Caco-2 (cell line): ENCODE measurements at regions not wholly inside any gene's neighbourhood (a gene's known extent, or its start where the extent isn't known, plus 50 kb on each side); places are given as distances from the start of the nearest gene placed in this dataset.

ENCODE experiments used
- BruUV-seq: library from RNA; stranded (reverse); fragments of 400-500 nt; replicated peaks from 2 replicates; lab custom pipeline; 2021; lab: Mats Ljungman, UMichigan
- CTCF ChIA-PET: fragments of 300-600 bp; sonication (Branson Sonifier 250); formaldehyde crosslinking; loops from one replicate; lab custom pipeline; 2022; ENCODE audit warnings: antibody characterized with exemption; lab: Charles Lee
- POLR2A ChIA-PET: fragments of 300-600 bp; sonication (Branson Sonifier 250); formaldehyde crosslinking; loops from one replicate; lab custom pipeline; 2022; ENCODE audit warnings: antibody characterized with exemption; lab: Charles Lee
- DNase-seq, 2 experiments: peaks; one replicate each; pipeline versions ENCODE4 v3.0.0 to v3.0.0-alpha.2; 2020 to 2022
- H3K27me3 ChIP-seq: replicated peaks from 2 replicates; pipeline ENCODE4 v1.6.0; 2011; ENCODE audit warnings: low read length; ENCODE audit not compliant: control insufficient read depth, insufficient read depth
- H3K36me3 ChIP-seq: 2 replicates; pipeline ENCODE4 v1.5.1; 2011; ENCODE audit warnings: low read length; ENCODE audit not compliant: control insufficient read depth, insufficient read depth
- H3K4me1 ChIP-seq: fragments of 250-450 bp; sonication (Bioruptor Pico); 2 replicates; pipeline ENCODE4 v1.5.1; 2020; ENCODE audit warnings: mild to moderate bottlenecking
- H3K4me3 ChIP-seq: 2 replicates; pipeline ENCODE4 v1.5.1; 2011; ENCODE audit warnings: low read depth, mild to moderate bottlenecking, control low read depth, low read length
- H3K9me3 ChIP-seq: fragments of 250-450 bp; sonication (Bioruptor Pico); 2 replicates; pipeline ENCODE4 v1.5.1; 2020; ENCODE audit warnings: mild to moderate bottlenecking, moderate library complexity
- H3K27ac Mint-ChIP-seq: one replicate; pipeline ENCODE4 v1.8.0; 2022; ENCODE audit warnings: mixed read lengths; ENCODE audit not compliant: unreplicated experiment
- H3K27me3 Mint-ChIP-seq: one replicate; pipeline ENCODE4 v1.8.0; 2022; ENCODE audit warnings: mixed read lengths; ENCODE audit not compliant: insufficient read depth, unreplicated experiment
- H3K36me3 Mint-ChIP-seq: one replicate; pipeline ENCODE4 v1.8.0; 2022; ENCODE audit warnings: mild to moderate bottlenecking, mixed read lengths; ENCODE audit not compliant: insufficient read depth, unreplicated experiment
- H3K4me1 Mint-ChIP-seq: one replicate; pipeline ENCODE4 v1.8.0; 2022; ENCODE audit warnings: low read depth, mixed read lengths; ENCODE audit not compliant: unreplicated experiment
- H3K4me3 Mint-ChIP-seq: one replicate; pipeline ENCODE4 v1.8.0; 2022; ENCODE audit warnings: mild to moderate bottlenecking, moderate library complexity, mixed read lengths; ENCODE audit not compliant: unreplicated experiment
- H3K9me3 Mint-ChIP-seq: one replicate; pipeline ENCODE4 v1.8.0; 2022; ENCODE audit warnings: mixed read lengths; ENCODE audit not compliant: unreplicated experiment
- intact Hi-C: fragments of 100-400 bp; cut with micrococcal nuclease; formaldehyde crosslinking; loops from one replicate; pipeline ENCODE4 v1.10.0; 2022; ENCODE audit not compliant: unreplicated experiment
- TF ChIP-seq, protein P1 (sequence below), 2 experiments: fragments of 200-600 bp in 1 of 2; IDR thresholded peaks; 1 replicate in 1 of 2; 2 replicates in 1 of 2; pipeline versions ENCODE4 v1.5.1 to v1.8.0; 2011 to 2022; ENCODE audit warnings: antibody characterized with exemption in 1 of 2, control low read depth in 1 of 2, inconsistent platforms in 1 of 2, low read depth in 1 of 2, low read length in 1 of 2, mild to moderate bottlenecking in 1 of 2, moderate library complexity in 1 of 2; ENCODE audit not compliant: insufficient read depth in 1 of 2, severe bottlenecking in 1 of 2, unreplicated experiment in 1 of 2

DNA sequence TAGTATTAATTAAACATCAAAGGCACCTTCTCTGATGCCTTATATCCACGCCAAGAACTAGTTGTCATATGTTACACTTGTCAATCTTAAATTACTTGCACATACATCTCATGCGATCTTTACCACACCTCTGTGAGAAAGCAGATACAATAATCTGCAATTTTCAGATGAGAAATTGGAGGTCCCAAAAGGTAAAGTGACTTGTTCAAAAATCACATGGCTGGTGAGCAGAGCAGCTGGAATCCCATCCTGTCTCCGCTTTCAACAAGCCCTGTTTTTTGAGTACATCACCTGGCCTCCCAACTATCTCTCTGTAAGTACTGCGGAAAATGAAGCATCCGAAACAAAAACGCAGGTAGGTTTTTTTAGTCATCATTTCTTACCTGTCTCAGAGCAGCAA is 203.4 kb upstream of the FOXN3 start:
- intact Hi-C loops: no loop called here
- no peaks in the 10 kb centered on the region for H3K27me3 ChIP-seq
- no peak overlapping the region for H3K4me3 Mint-ChIP-seq
- no peaks in the 10 kb centered on the region for H3K9me3 Mint-ChIP-seq
- POLR2A ChIA-PET: no interaction called here
- no peak overlapping the region for H3K4me3 ChIP-seq
- CTCF ChIA-PET: no interaction called here
- H3K4me1 Mint-ChIP-seq: no peaks in the 10 kb centered on the region
- H3K27me3 Mint-ChIP-seq: no peaks in the 10 kb centered on the region
- no peaks in the 10 kb centered on the region for H3K36me3 ChIP-seq
- TF ChIP-seq, protein P1, sequence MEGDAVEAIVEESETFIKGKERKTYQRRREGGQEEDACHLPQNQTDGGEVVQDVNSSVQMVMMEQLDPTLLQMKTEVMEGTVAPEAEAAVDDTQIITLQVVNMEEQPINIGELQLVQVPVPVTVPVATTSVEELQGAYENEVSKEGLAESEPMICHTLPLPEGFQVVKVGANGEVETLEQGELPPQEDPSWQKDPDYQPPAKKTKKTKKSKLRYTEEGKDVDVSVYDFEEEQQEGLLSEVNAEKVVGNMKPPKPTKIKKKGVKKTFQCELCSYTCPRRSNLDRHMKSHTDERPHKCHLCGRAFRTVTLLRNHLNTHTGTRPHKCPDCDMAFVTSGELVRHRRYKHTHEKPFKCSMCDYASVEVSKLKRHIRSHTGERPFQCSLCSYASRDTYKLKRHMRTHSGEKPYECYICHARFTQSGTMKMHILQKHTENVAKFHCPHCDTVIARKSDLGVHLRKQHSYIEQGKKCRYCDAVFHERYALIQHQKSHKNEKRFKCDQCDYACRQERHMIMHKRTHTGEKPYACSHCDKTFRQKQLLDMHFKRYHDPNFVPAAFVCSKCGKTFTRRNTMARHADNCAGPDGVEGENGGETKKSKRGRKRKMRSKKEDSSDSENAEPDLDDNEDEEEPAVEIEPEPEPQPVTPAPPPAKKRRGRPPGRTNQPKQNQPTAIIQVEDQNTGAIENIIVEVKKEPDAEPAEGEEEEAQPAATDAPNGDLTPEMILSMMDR (IDR thresholded peaks at IDR 0.05; ENCODE audit: insufficient read depth in 1 of 2, low read depth in 1 of 2, low read length in 1 of 2, severe bottlenecking in 1 of 2, unreplicated experiment in 1 of 2): no peak
- H3K27ac Mint-ChIP-seq: no peak overlapping the region
- DNase-seq: no peak
- no TSS peak for BruUV-seq
- H3K9me3 ChIP-seq: no peaks in the 10 kb centered on the region
- H3K4me1 ChIP-seq: no peaks in the 10 kb centered on the region; the same call in 1 of the 2 replicates
- no peaks in the 10 kb centered on the region for H3K36me3 Mint-ChIP-seq

DNA sequence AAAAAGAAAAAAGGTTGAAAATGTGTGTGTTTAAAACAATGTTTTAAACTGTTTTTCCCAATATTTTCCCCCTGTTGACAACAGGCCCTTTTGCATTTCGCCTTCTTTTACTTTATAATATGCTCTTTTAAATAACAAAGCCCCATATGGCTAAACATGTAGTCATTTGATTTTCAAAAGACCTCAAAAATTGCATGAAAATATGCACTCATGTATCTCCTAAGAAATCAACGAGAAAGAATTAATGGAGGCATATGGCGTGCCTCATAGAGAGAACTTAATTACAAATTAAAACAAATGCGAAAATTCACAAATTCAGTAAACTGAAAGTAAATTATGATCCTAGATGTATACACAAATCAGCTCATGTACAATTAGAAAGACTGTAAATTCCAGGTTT is 202.6 kb upstream of the FOXN3 start:
- Mint-ChIP-seq H3K4me1 (no peaks in the 10 kb centered on the region), H3K27ac (no peak overlapping the region), H3K27me3 (no peaks in the 10 kb centered on the region), H3K9me3 (no peaks in the 10 kb centered on the region), H3K36me3 (no peaks in the 10 kb centered on the region), H3K4me3 (peak overlapping the region; percentile 69)
- H3K27me3 ChIP-seq: no peaks in the 10 kb centered on the region
- ChIA-PET POLR2A (no interaction called here), CTCF (interaction anchor here (0.6 kb wide), 1 partner anchor 500 kb away, joined by 3 read pairs; no protein-coding TSS in a partner anchor)
- intact Hi-C loops: loop anchor here (5.0 kb wide), 1 partner anchor 202 kb away; the partner anchor contains the start of gene FOXN3
- no peaks in the 10 kb centered on the region for H3K9me3 ChIP-seq
- no peaks in the 10 kb centered on the region; the same call in 1 of the 2 replicates for H3K4me1 ChIP-seq
- no TSS peak for BruUV-seq
- no peak for DNase-seq
- H3K36me3 ChIP-seq: no peaks in the 10 kb centered on the region
- TF ChIP-seq, protein P1 (IDR thresholded peaks at IDR 0.05; ENCODE audit: insufficient read depth in 1 of 2, low read depth in 1 of 2, low read length in 1 of 2, severe bottlenecking in 1 of 2, unreplicated experiment in 1 of 2): no peak
- H3K4me3 ChIP-seq: peak overlapping the region; percentile 80

DNA sequence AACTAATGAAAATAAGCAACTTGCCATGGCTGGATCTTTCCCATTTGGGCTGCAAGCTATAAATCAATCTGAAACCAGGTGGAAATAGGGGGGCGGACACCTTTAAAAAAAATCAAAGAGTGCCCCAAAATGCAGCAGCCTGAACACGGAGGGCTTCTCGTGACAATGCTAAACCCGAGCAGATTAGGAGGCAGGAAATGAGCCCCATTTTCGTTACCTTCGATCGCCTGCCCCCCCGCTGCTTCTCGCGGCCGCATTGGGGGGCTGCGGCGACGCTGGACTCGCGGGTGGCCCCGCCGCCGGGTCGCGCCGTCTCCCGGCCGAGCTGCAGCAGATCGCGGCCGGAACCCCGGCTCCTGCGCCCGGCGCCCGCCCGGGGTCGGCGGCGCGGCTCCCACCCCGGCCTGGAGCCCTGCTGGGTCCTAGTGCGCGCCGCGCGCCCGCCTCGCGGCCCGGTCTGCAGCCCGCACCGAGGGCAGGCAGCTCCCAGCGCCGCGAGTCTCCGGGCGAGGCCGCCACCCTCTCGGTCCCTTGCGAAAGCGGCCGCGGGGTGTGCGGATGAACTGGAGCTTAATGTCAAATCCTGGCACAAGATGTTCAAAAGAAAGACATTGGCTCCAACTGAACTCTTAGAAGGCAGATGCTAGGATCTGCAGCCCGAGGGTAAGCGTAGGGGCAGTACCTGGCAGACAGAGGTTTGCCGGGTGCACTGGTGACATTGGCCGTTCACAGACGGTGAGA is 201.9 kb upstream of the FOXN3 start:
- no peaks in the 10 kb centered on the region for H3K36me3 ChIP-seq
- H3K27me3 ChIP-seq: no peaks in the 10 kb centered on the region
- no peak overlapping the region for H3K27ac Mint-ChIP-seq
- peak overlapping the region; percentile 80 for H3K4me3 ChIP-seq
- H3K9me3 Mint-ChIP-seq: no peaks in the 10 kb centered on the region
- H3K36me3 Mint-ChIP-seq: no peaks in the 10 kb centered on the region
- intact Hi-C loops: loop anchor here (5.0 kb wide), 1 partner anchor 202 kb away; the partner anchor contains the start of gene FOXN3
- peak overlapping the region; percentile 69 for H3K4me3 Mint-ChIP-seq
- no peaks in the 10 kb centered on the region for H3K27me3 Mint-ChIP-seq
- no peaks in the 10 kb centered on the region; the same call in 1 of the 2 replicates for H3K4me1 ChIP-seq
- DNase-seq: peak; percentile 48 to 76
- TF ChIP-seq, protein P1 (IDR thresholded peaks at IDR 0.05; ENCODE audit: insufficient read depth in 1 of 2, low read depth in 1 of 2, low read length in 1 of 2, severe bottlenecking in 1 of 2, unreplicated experiment in 1 of 2): no peak
- no peaks in the 10 kb centered on the region for H3K4me1 Mint-ChIP-seq
- BruUV-seq: no TSS peak
- H3K9me3 ChIP-seq: no peaks in the 10 kb centered on the region
- ChIA-PET POLR2A (interaction anchor here (0.5 kb wide), 1 partner anchor 52 kb away, joined by 4 read pairs; no protein-coding TSS in a partner anchor), CTCF (interaction anchor here (0.6 kb wide), 1 partner anchor 499 kb away, joined by 3 read pairs; no protein-coding TSS in a partner anchor)
